ENCODE measurements at regions not wholly inside any gene's neighbourhood (a gene's known extent, or its start where the extent isn't known, plus 50 kb on each side); places are given as distances from the start of the nearest gene placed in this dataset.

- no peaks in the 10 kb centered on the region for H4K20me1 ChIP-seq (ENCODE audit: insufficient read depth, low read length)
- H2AFZ ChIP-seq (ENCODE audit: low read length) = no peak overlapping the region
- no peak overlapping the region for H3K4me3 ChIP-seq (ENCODE audit: insufficient read depth, low read length)
- H3K27ac ChIP-seq (ENCODE audit: low read depth, low read length) = peak overlapping the region; percentile 81
- no peak for TF ChIP-seq CTCF (IDR thresholded peaks at IDR 0.05; ENCODE audit: extremely low read depth, low read depth, low read length)
- no peaks in the 10 kb centered on the region for H3K36me3 ChIP-seq (ENCODE audit: insufficient read depth, low read length)
- no peaks in the 10 kb centered on the region for H3K9me3 ChIP-seq (ENCODE audit: low read depth, low read length)
- H3K27me3 ChIP-seq (ENCODE audit: insufficient read depth, low read length) = no peaks in the 10 kb centered on the region
- no peaks in the 10 kb centered on the region for H3K79me2 ChIP-seq (ENCODE audit: insufficient read depth, low read length)
- DNase-seq (ENCODE audit: insufficient read length, low spot score, missing footprints) = peak; percentile 90
- peaks cover 38% of the 10 kb centered on the region for H3K4me1 ChIP-seq (ENCODE audit: insufficient read depth, low read length)
- H3K4me2 ChIP-seq (ENCODE audit: insufficient read depth, low read length) = peak overlapping the region; percentile 51
Observed at GRCh38 chr2:150621526-150622213, 134.2 kb upstream of the RND3 start.

- no peaks in the 10 kb centered on the region for H3K27me3 ChIP-seq (ENCODE audit: insufficient read depth, low read length)
- H3K79me2 ChIP-seq (ENCODE audit: insufficient read depth, low read length) = no peaks in the 10 kb centered on the region
- H3K36me3 ChIP-seq (ENCODE audit: insufficient read depth, low read length) = no peaks in the 10 kb centered on the region
- peaks cover 38% of the 10 kb centered on the region for H3K4me1 ChIP-seq (ENCODE audit: insufficient read depth, low read length)
- H3K9me3 ChIP-seq (ENCODE audit: low read depth, low read length) = no peaks in the 10 kb centered on the region
- no peaks in the 10 kb centered on the region for H4K20me1 ChIP-seq (ENCODE audit: insufficient read depth, low read length)
- no peak for DNase-seq (ENCODE audit: insufficient read length, low spot score, missing footprints)
- H2AFZ ChIP-seq (ENCODE audit: low read length) = no peak overlapping the region
- no peak overlapping the region for H3K4me3 ChIP-seq (ENCODE audit: insufficient read depth, low read length)
- no peak for TF ChIP-seq CTCF (IDR thresholded peaks at IDR 0.05; ENCODE audit: extremely low read depth, low read depth, low read length)
- peak overlapping the region; percentile 81 for H3K27ac ChIP-seq (ENCODE audit: low read depth, low read length)
- peak overlapping the region; percentile 51 for H3K4me2 ChIP-seq (ENCODE audit: insufficient read depth, low read length)
Observed at GRCh38 chr2:150620855-150621254, 133.4 kb upstream of the RND3 start.

GRCh38 chr2:150620416-150620815 lies 132.9 kb upstream of the RND3 start:
- Histone ChIP-seq H3K4me2 (ENCODE audit: insufficient read depth, low read length) (peak overlapping the region; percentile 51), H3K36me3 (ENCODE audit: insufficient read depth, low read length) (no peaks in the 10 kb centered on the region), H3K9me3 (ENCODE audit: low read depth, low read length) (no peaks in the 10 kb centered on the region), H3K27me3 (ENCODE audit: insufficient read depth, low read length) (no peaks in the 10 kb centered on the region), H2AFZ (ENCODE audit: low read length) (no peak overlapping the region), H3K27ac (ENCODE audit: low read depth, low read length) (peak overlapping the region; percentile 81), H4K20me1 (ENCODE audit: insufficient read depth, low read length) (no peaks in the 10 kb centered on the region), H3K4me3 (ENCODE audit: insufficient read depth, low read length) (no peak overlapping the region), H3K4me1 (ENCODE audit: insufficient read depth, low read length) (peaks cover 38% of the 10 kb centered on the region), H3K79me2 (ENCODE audit: insufficient read depth, low read length) (no peaks in the 10 kb centered on the region)
- TF ChIP-seq CTCF (IDR thresholded peaks at IDR 0.05; ENCODE audit: extremely low read depth, low read depth, low read length) = no peak
- no peak for DNase-seq (ENCODE audit: insufficient read length, low spot score, missing footprints)

GRCh38 chr2:150619607-150620330 lies 132.3 kb upstream of the RND3 start:
- no peak overlapping the region for H2AFZ ChIP-seq (ENCODE audit: low read length)
- H4K20me1 ChIP-seq (ENCODE audit: insufficient read depth, low read length) = no peaks in the 10 kb centered on the region
- no peaks in the 10 kb centered on the region for H3K79me2 ChIP-seq (ENCODE audit: insufficient read depth, low read length)
- TF ChIP-seq CTCF (IDR thresholded peaks at IDR 0.05; ENCODE audit: extremely low read depth, low read depth, low read length) = no peak
- H3K4me3 ChIP-seq (ENCODE audit: insufficient read depth, low read length) = no peak overlapping the region
- no peaks in the 10 kb centered on the region for H3K9me3 ChIP-seq (ENCODE audit: low read depth, low read length)
- no peak for DNase-seq (ENCODE audit: insufficient read length, low spot score, missing footprints)
- no peaks in the 10 kb centered on the region for H3K36me3 ChIP-seq (ENCODE audit: insufficient read depth, low read length)
- H3K27ac ChIP-seq (ENCODE audit: low read depth, low read length) = peak overlapping the region; percentile 81
- H3K4me1 ChIP-seq (ENCODE audit: insufficient read depth, low read length) = peaks cover 38% of the 10 kb centered on the region
- H3K4me2 ChIP-seq (ENCODE audit: insufficient read depth, low read length) = peak overlapping the region; percentile 51
- H3K27me3 ChIP-seq (ENCODE audit: insufficient read depth, low read length) = no peaks in the 10 kb centered on the region

Measured in osteoblast (primary cell).